H9 (cell line): ENCODE measurements at regions not wholly inside any gene's neighbourhood (a gene's known extent, or its start where the extent isn't known, plus 50 kb on each side); places are given as distances from the start of the nearest gene placed in this dataset.

Experiments used
- DNase-seq: peaks from one replicate; pipeline ENCODE4 v3.0.0-alpha.2; 2017
- H2AFZ ChIP-seq: one replicate; pipeline ENCODE4 v1.6.1; 2013; ENCODE audit warnings: mild to moderate bottlenecking, low read length, control low read depth, moderate library complexity
- H2AK5ac ChIP-seq: 2 replicates; pipeline ENCODE4 v1.6.1; 2013; ENCODE audit warnings: low read length, control low read depth, mixed read lengths; ENCODE audit not compliant: insufficient read length
- H2BK120ac ChIP-seq: one replicate; pipeline ENCODE4 v1.6.1; 2013; ENCODE audit warnings: low read depth, mild to moderate bottlenecking, low read length, control low read depth, inconsistent platforms; ENCODE audit not compliant: poor library complexity, severe bottlenecking
- H2BK12ac ChIP-seq: 2 replicates; pipeline ENCODE4 v1.6.1; 2013; ENCODE audit warnings: low read length, control low read depth, mixed read lengths, low read depth; ENCODE audit not compliant: insufficient read length
- H2BK15ac ChIP-seq: 2 replicates; pipeline ENCODE4 v1.6.1; 2013; ENCODE audit warnings: low read depth, low read length, control low read depth
- H2BK20ac ChIP-seq: one replicate; pipeline ENCODE4 v1.6.1; 2013; ENCODE audit warnings: low read depth, mild to moderate bottlenecking, low read length, control low read depth, inconsistent platforms; ENCODE audit not compliant: poor library complexity, severe bottlenecking
- H2BK5ac ChIP-seq: 2 replicates; pipeline ENCODE4 v1.6.1; 2013; ENCODE audit warnings: low read length, control low read depth, mixed read lengths; ENCODE audit not compliant: insufficient read length
- H3K14ac ChIP-seq: 2 replicates; pipeline ENCODE4 v1.6.1; 2013; ENCODE audit warnings: low read length, control low read depth; ENCODE audit not compliant: insufficient read depth
- H3K18ac ChIP-seq: 2 replicates; pipeline ENCODE4 v1.6.1; 2013; ENCODE audit warnings: low read depth, mild to moderate bottlenecking, mixed read lengths, low read length, control low read depth; ENCODE audit not compliant: insufficient read length
- H3K23ac ChIP-seq: 2 replicates; pipeline ENCODE4 v1.6.1; 2013; ENCODE audit warnings: low read length, control low read depth, mixed read lengths, low read depth; ENCODE audit not compliant: insufficient read length
- H3K23me2 ChIP-seq: 2 replicates; pipeline ENCODE4 v1.6.1; 2013; ENCODE audit warnings: low read depth, mild to moderate bottlenecking, mixed read lengths, low read length, control low read depth; ENCODE audit not compliant: insufficient read length, poor library complexity, severe bottlenecking
- H3K27ac ChIP-seq: 2 replicates; pipeline ENCODE4 v1.5.1; 2013; ENCODE audit warnings: low read length, control low read depth, mixed read lengths, low read depth; ENCODE audit not compliant: insufficient read length
- H3K27me3 ChIP-seq: 2 replicates; pipeline ENCODE4 v1.6.1; 2013; ENCODE audit warnings: low read length, control low read depth, inconsistent platforms; ENCODE audit not compliant: insufficient read depth
- H3K4ac ChIP-seq: 2 replicates; pipeline ENCODE4 v1.6.1; 2013; ENCODE audit warnings: low read depth, mild to moderate bottlenecking, control low read depth, inconsistent platforms, low read length, moderate library complexity
- H3K4me1 ChIP-seq: 2 replicates; pipeline ENCODE4 v1.6.1; 2013; ENCODE audit warnings: low read length, control low read depth, inconsistent platforms; ENCODE audit not compliant: insufficient read depth
- H3K4me2 ChIP-seq: 2 replicates; pipeline ENCODE4 v1.6.1; 2013; ENCODE audit warnings: low read length, control low read depth, mixed read lengths; ENCODE audit not compliant: insufficient read length, insufficient read depth
- H3K56ac ChIP-seq: 2 replicates; pipeline ENCODE4 v1.6.1; 2013; ENCODE audit warnings: low read depth, mild to moderate bottlenecking, mixed read lengths, low read length, control low read depth; ENCODE audit not compliant: insufficient read length
- H3K79me1 ChIP-seq: 2 replicates; pipeline ENCODE4 v1.6.1; 2013; ENCODE audit warnings: low read depth, mild to moderate bottlenecking, moderate library complexity, low read length, control low read depth, inconsistent platforms; ENCODE audit not compliant: insufficient read depth, poor library complexity, severe bottlenecking
- H3K79me2 ChIP-seq: 2 replicates; pipeline ENCODE4 v1.6.1; 2013; ENCODE audit warnings: low read length, control low read depth, inconsistent platforms; ENCODE audit not compliant: insufficient read depth
- H3K9ac ChIP-seq: 2 replicates; pipeline ENCODE4 v1.6.1; 2013; ENCODE audit warnings: low read length, control low read depth, mixed read lengths; ENCODE audit not compliant: insufficient read length; ENCODE audit errors: extremely low read depth
- H3K9me3 ChIP-seq: one replicate; pipeline ENCODE4 v1.6.1; 2013; ENCODE audit warnings: low read depth, low read length, inconsistent platforms; ENCODE audit not compliant: control insufficient read depth
- H3T11ph ChIP-seq: one replicate; pipeline ENCODE4 v1.6.1; 2013; ENCODE audit warnings: mild to moderate bottlenecking, low read length, control low read depth, inconsistent platforms
- H4K20me1 ChIP-seq: one replicate; pipeline ENCODE4 v1.6.1; 2013; ENCODE audit not compliant: control insufficient read depth, insufficient read length, insufficient read depth
- H4K5ac ChIP-seq: 2 replicates; pipeline ENCODE4 v1.6.1; 2013; ENCODE audit warnings: low read depth, mild to moderate bottlenecking, mixed read lengths, low read length, control low read depth; ENCODE audit not compliant: insufficient read length
- H4K8ac ChIP-seq: replicated peaks from 2 replicates; pipeline ENCODE4 v1.6.1; 2013; ENCODE audit warnings: low read length, control low read depth, mixed read lengths, low read depth; ENCODE audit not compliant: insufficient read length
- H4K91ac ChIP-seq: 2 replicates; pipeline ENCODE4 v1.6.1; 2013; ENCODE audit warnings: low read depth, mild to moderate bottlenecking, moderate library complexity, mixed read lengths, low read length, control low read depth; ENCODE audit not compliant: insufficient read length
- H3K27ac Mint-ChIP-seq, 3 experiments: 2 replicates in 2 of 3; 3 replicates in 1 of 3; pipeline ENCODE4 v1.8.0; 2020 to 2021; ENCODE audit warnings: mixed read lengths in 3 of 3, mild to moderate bottlenecking in 1 of 3, moderate library complexity in 1 of 3
- H3K27me3 Mint-ChIP-seq: 2 replicates; pipeline ENCODE4 v1.8.0; 2021; ENCODE audit warnings: low read depth, mild to moderate bottlenecking, moderate library complexity, mixed read lengths
- H3K36me3 Mint-ChIP-seq, 3 experiments: 2 replicates in 2 of 3; 3 replicates in 1 of 3; pipeline ENCODE4 v1.8.0; 2020 to 2021; ENCODE audit warnings: low read depth in 3 of 3, mixed read lengths in 3 of 3; ENCODE audit not compliant: insufficient read depth in 1 of 3
- H3K4me1 Mint-ChIP-seq, 2 experiments: 2 replicates each; pipeline ENCODE4 v1.8.0; 2020; ENCODE audit warnings: mixed read lengths in 2 of 2
- H3K4me3 Mint-ChIP-seq, 2 experiments: 2 replicates in 1 of 2; 3 replicates in 1 of 2; pipeline ENCODE4 v1.8.0; 2020 to 2021; ENCODE audit warnings: mild to moderate bottlenecking in 2 of 2, mixed read lengths in 2 of 2, moderate library complexity in 1 of 2
- H3K9me3 Mint-ChIP-seq, 2 experiments: 2 replicates in 1 of 2; 3 replicates in 1 of 2; pipeline ENCODE4 v1.8.0; 2020; ENCODE audit warnings: mild to moderate bottlenecking in 2 of 2, mixed read lengths in 2 of 2, moderate library complexity in 1 of 2
- CTCF ChIP-seq: fragments of 200-600 bp; sonication (generic); conservative IDR thresholded peaks from 3 replicates; pipeline ENCODE4 v1.8.0; 2021; ENCODE audit warnings: antibody characterized with exemption, mild to moderate bottlenecking
- WGBS: extraction: QIAGEN DNeasy Blood & Tissue Kit; methylation state at CpG from one replicate; pipeline ENCODE4 v1.1.7; 2013; ENCODE audit warnings: missing lambda C conversion rate, low lambda C conversion rate, mixed read lengths; ENCODE audit not compliant: insufficient read length; ENCODE audit errors: extremely low coverage; 5-methylcytosine and 5-hydroxymethylcytosine counted together

- H3K18ac ChIP-seq = no peak overlapping the region
- no peak for DNase-seq
- H3K4me2 ChIP-seq = no peak overlapping the region
- peaks cover 8% of the 10 kb centered on the region; the same call in 1 of the 2 replicates for H3K4me1 ChIP-seq
- Mint-ChIP-seq H3K27ac (no peak overlapping the region), H3K27me3 (0 out of 2 replicates have a peak, but pooled peaks cover 1% of the 10 kb centered on the region), H3K4me3 (no peak overlapping the region), H3K9me3 (peaks cover 10 to 15% of the 10 kb centered on the region in 2 experiments), H3K36me3 (peaks cover 0 to 16% (median 8%) of the 10 kb centered on the region in 3 experiments; a peak in 4 of 7 replicates), H3K4me1 (peaks cover 12 to 17% of the 10 kb centered on the region in 2 experiments)
- no peak for TF ChIP-seq CTCF
- H4K20me1 ChIP-seq = no peaks in the 10 kb centered on the region
- no peak overlapping the region for H2BK12ac ChIP-seq
- no peak overlapping the region for H4K5ac ChIP-seq
- peaks cover 10% of the 10 kb centered on the region for H3K9me3 ChIP-seq
- no peak overlapping the region for H3K4ac ChIP-seq
- H3K27me3 ChIP-seq = no peaks in the 10 kb centered on the region
- H2BK120ac ChIP-seq = no peak overlapping the region
- H2AK5ac ChIP-seq = no peak overlapping the region
- no peak overlapping the region for H3K27ac ChIP-seq
- H3K56ac ChIP-seq = no peak overlapping the region
- no peaks in the 10 kb centered on the region for H3K79me2 ChIP-seq
- no peak overlapping the region for H2AFZ ChIP-seq
- no peak overlapping the region for H2BK15ac ChIP-seq
- H2BK5ac ChIP-seq = no peak overlapping the region
- H3K9ac ChIP-seq = no peak overlapping the region
- H4K91ac ChIP-seq = no peak overlapping the region
- H4K8ac ChIP-seq = no peak overlapping the region
- H3K23me2 ChIP-seq = no peaks in the 10 kb centered on the region
- H3K79me1 ChIP-seq = no peaks in the 10 kb centered on the region
- H2BK20ac ChIP-seq = no peak overlapping the region
- no peak overlapping the region for H3T11ph ChIP-seq
- WGBS = no CpG with 5 or more reads among the region's 5 CpGs
- H3K23ac ChIP-seq = no peak overlapping the region
- H3K14ac ChIP-seq = no peak overlapping the region
These were observed 328.5 kb upstream of the PRDM1 start for GRCh38 chr6:105757512-105758200.
